Liver (tissue), 8 donors: ENCODE measurements at regions not wholly inside any gene's neighbourhood (a gene's known extent, or its start where the extent isn't known, plus 50 kb on each side); places are given as distances from the start of the nearest gene placed in this dataset.

Source experiments
- DNase-seq: peaks from one replicate; pipeline ENCODE4 v3.0.0-alpha.2; 2017; ENCODE audit warnings: low spot score
- H3K27ac ChIP-seq, 2 donors: one replicate each; pipeline ENCODE4 v1.7.0; 2013; ENCODE audit warnings: inconsistent platforms in 2 of 2, low read length in 2 of 2, control low read depth in 1 of 2, low read depth in 1 of 2, mild to moderate bottlenecking in 1 of 2
- H3K27me3 ChIP-seq, 4 donors: one replicate each; pipeline versions ENCODE4 v1.6.1 to v1.7.0; 2013; ENCODE audit warnings: low read length in 3 of 4, inconsistent platforms in 1 of 4, mild to moderate bottlenecking in 1 of 4, moderate library complexity in 1 of 4; ENCODE audit not compliant: control insufficient read depth in 4 of 4, insufficient read depth in 4 of 4
- H3K36me3 ChIP-seq, 4 donors: one replicate each; pipeline versions ENCODE4 v1.6.1 to v1.7.0; 2013; ENCODE audit warnings: low read length in 3 of 4, mild to moderate bottlenecking in 3 of 4, low read depth in 1 of 4, moderate library complexity in 1 of 4; ENCODE audit not compliant: control insufficient read depth in 4 of 4, insufficient read depth in 3 of 4
- H3K4me1 ChIP-seq, 4 donors: one replicate each; pipeline versions ENCODE4 v1.6.1 to v1.7.0; 2013; ENCODE audit warnings: low read length in 3 of 4, mild to moderate bottlenecking in 3 of 4, moderate library complexity in 1 of 4; ENCODE audit not compliant: control insufficient read depth in 4 of 4, insufficient read depth in 4 of 4
- H3K4me3 ChIP-seq, 3 donors: one replicate each; pipeline versions ENCODE4 v1.6.1 to v1.7.0; 2013; ENCODE audit warnings: low read length in 3 of 3, control low read depth in 1 of 3, low read depth in 1 of 3, mild to moderate bottlenecking in 1 of 3
- H3K9ac ChIP-seq, 2 donors: one replicate each; pipeline ENCODE4 v1.7.0; 2013; ENCODE audit warnings: low read length in 2 of 2, mild to moderate bottlenecking in 2 of 2, moderate library complexity in 2 of 2, control low read depth in 1 of 2, low read depth in 1 of 2
- H3K9me3 ChIP-seq, 4 donors: one replicate each; pipeline versions ENCODE4 v1.6.1 to v1.7.0; 2013; ENCODE audit warnings: low read length in 3 of 4; ENCODE audit not compliant: control insufficient read depth in 4 of 4
- CTCF ChIP-seq: fragments of 150-350 bp; IDR thresholded peaks from 2 replicates; pipeline ENCODE4 v1.5.1; 2017; ENCODE audit warnings: improper control_type of control experiment, low read depth, low read length; ENCODE audit not compliant: missing input control
- EGR1 ChIP-seq, 2 donors: IDR thresholded peaks; 2 replicates each; pipeline ENCODE4 v1.6.1; 2016 to 2018; ENCODE audit warnings: antibody characterized with exemption in 2 of 2, low read depth in 2 of 2
- FOXA1 ChIP-seq: IDR thresholded peaks from 2 replicates; pipeline ENCODE4 v1.6.1; 2016; ENCODE audit warnings: antibody characterized with exemption
- FOXA2 ChIP-seq: IDR thresholded peaks from 2 replicates; pipeline ENCODE4 v1.6.1; 2016; ENCODE audit warnings: antibody characterized with exemption
- HNF4A ChIP-seq, 2 donors: conservative IDR thresholded peaks; 2 replicates each; pipeline ENCODE4 v1.6.1; 2016; ENCODE audit warnings: antibody characterized with exemption in 2 of 2, mild to moderate bottlenecking in 2 of 2
- HNF4G ChIP-seq: IDR thresholded peaks from 2 replicates; pipeline ENCODE4 v1.6.1; 2016; ENCODE audit warnings: antibody characterized with exemption
- NR2F2 ChIP-seq: IDR thresholded peaks from 2 replicates; pipeline ENCODE4 v1.6.1; 2016; ENCODE audit warnings: antibody characterized with exemption
- RAD21 ChIP-seq, 2 donors: IDR thresholded peaks; 2 replicates each; pipeline ENCODE4 v1.6.1; 2016; ENCODE audit warnings: antibody characterized with exemption in 2 of 2, mild to moderate bottlenecking in 2 of 2
- REST ChIP-seq: IDR thresholded peaks from 2 replicates; pipeline ENCODE4 v1.6.1; 2016; ENCODE audit warnings: antibody characterized with exemption, mild to moderate bottlenecking
- SP1 ChIP-seq: IDR thresholded peaks from 2 replicates; pipeline ENCODE4 v1.6.1; 2018; ENCODE audit warnings: antibody characterized with exemption, mild to moderate bottlenecking
- TAF1 ChIP-seq: conservative IDR thresholded peaks from 2 replicates; pipeline ENCODE4 v1.6.1; 2016; ENCODE audit warnings: antibody characterized with exemption, mild to moderate bottlenecking
- YY1 ChIP-seq: IDR thresholded peaks from 2 replicates; pipeline ENCODE4 v1.6.1; 2016; ENCODE audit warnings: antibody characterized with exemption, mild to moderate bottlenecking
- ZBTB33 ChIP-seq: IDR thresholded peaks from 2 replicates; pipeline ENCODE4 v1.6.1; 2016; ENCODE audit warnings: antibody characterized with exemption
- WGBS: extraction: QIAGEN DNeasy Blood & Tissue Kit; methylation state at CpG from one replicate; pipeline ENCODE4 v1.1.7; 2013; 5-methylcytosine and 5-hydroxymethylcytosine counted together
- TF ChIP-seq, protein P1 (sequence below): IDR thresholded peaks from 2 replicates; pipeline ENCODE4 v1.6.1; 2016; ENCODE audit warnings: antibody characterized with exemption
- donor health status: healthy.
- donor health status: healthy.
- donor health status: healthy.
- donor health status: healthy.
- donor health status: healthy.

- no peak for TF ChIP-seq FOXA2
- Histone ChIP-seq H3K4me3 (no peak overlapping the region), H3K27ac (no peak overlapping the region), H3K36me3 (no peaks in the 10 kb centered on the region), H3K4me1 (no peaks in the 10 kb centered on the region), H3K27me3 (no peaks in the 10 kb centered on the region), H3K9ac (no peak overlapping the region), H3K9me3 (peaks cover 0 to 2% (median 0%) of the 10 kb centered on the region in 4 donors)
- DNase-seq = no peak
- WGBS = 70% methylated on average over 1 of the region's 1 CpG
Measured at GRCh38 chr6:120514544-120514943, 819.7 kb downstream of the TBC1D32 start.

- H3K4me1 ChIP-seq = no peaks in the 10 kb centered on the region
- TF ChIP-seq ZBTB33 (no peak), YY1 (no peak), RAD21 (IDR thresholded peaks at IDR 0.05) (no peak), SP1 (no peak), CTCF (no peak), HNF4A (conservative IDR thresholded peaks at IDR 0.05) (no peak), REST (no peak)
- TF ChIP-seq, protein P1, sequence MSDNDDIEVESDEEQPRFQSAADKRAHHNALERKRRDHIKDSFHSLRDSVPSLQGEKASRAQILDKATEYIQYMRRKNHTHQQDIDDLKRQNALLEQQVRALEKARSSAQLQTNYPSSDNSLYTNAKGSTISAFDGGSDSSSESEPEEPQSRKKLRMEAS = no peak
Measured at GRCh38 chr6:120511712-120512111, 822.6 kb downstream of the TBC1D32 start.

DNA sequence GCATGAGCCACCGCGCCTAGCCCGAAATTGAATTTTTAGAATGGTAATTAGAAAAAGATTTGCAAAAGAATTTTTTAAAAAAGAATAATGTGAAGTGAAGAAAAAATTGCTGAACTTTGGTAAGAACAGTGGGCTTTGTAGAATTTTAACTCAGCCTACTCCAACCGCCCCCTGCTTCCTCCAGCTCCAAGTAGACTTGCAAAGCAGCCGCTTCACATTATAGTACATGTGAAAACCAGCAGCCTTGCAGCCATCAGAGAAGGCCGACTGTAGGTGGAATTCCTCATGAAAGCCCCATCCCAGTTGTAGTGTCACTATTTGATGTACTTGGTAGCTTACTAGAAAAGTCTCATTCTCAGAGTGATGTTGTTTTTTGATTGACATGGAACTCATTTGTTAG lies 835.6 kb downstream of the TBC1D32 start:
- Histone ChIP-seq H3K4me3 (no peak overlapping the region), H3K36me3 (no peaks in the 10 kb centered on the region), H3K4me1 (no peaks in the 10 kb centered on the region), H3K27ac (no peak overlapping the region), H3K27me3 (no peaks in the 10 kb centered on the region), H3K9me3 (no peaks in the 10 kb centered on the region), H3K9ac (no peak overlapping the region)
- no peak for TF ChIP-seq FOXA2
- TF ChIP-seq RAD21 (IDR thresholded peaks at IDR 0.05) = no peak
- no peak for TF ChIP-seq HNF4G
- no peak for TF ChIP-seq REST
- TF ChIP-seq SP1 = no peak
- TF ChIP-seq EGR1 (IDR thresholded peaks at IDR 0.05; ENCODE audit: low read depth in 2 of 2) = no peak
- TF ChIP-seq CTCF = no peak
- TF ChIP-seq TAF1 = no peak
- no peak for TF ChIP-seq NR2F2
- TF ChIP-seq FOXA1 = no peak
- no peak for DNase-seq
- WGBS = 81% methylated on average over 6 of the region's 6 CpGs

More at GRCh38 chr6:120511712-120512111, 822.6 kb downstream of the TBC1D32 start:
- Histone ChIP-seq H3K36me3 (no peaks in the 10 kb centered on the region), H3K4me3 (no peak overlapping the region), H3K9ac (no peak overlapping the region), H3K27ac (no peak overlapping the region), H3K9me3 (peaks cover 0 to 2% (median 0%) of the 10 kb centered on the region in 4 donors), H3K27me3 (no peaks in the 10 kb centered on the region)
- DNase-seq = no peak
